GM12873 (cell line): ENCODE measurements at regions not wholly inside any gene's neighbourhood (a gene's known extent, or its start where the extent isn't known, plus 50 kb on each side); places are given as distances from the start of the nearest gene placed in this dataset.

Source experiments
- TF ChIP-seq, protein P1 (sequence below): IDR thresholded peaks from 2 replicates; pipeline ENCODE4 v1.5.1; 2012; ENCODE audit warnings: low read depth, mild to moderate bottlenecking, moderate library complexity, low read length, control low read depth; ENCODE audit not compliant: insufficient read depth; ENCODE audit errors: missing control alignments

GRCh38 chr11:37699644-37700043 lies 1101.6 kb upstream of the RAG2 start:
- TF ChIP-seq, protein P1, sequence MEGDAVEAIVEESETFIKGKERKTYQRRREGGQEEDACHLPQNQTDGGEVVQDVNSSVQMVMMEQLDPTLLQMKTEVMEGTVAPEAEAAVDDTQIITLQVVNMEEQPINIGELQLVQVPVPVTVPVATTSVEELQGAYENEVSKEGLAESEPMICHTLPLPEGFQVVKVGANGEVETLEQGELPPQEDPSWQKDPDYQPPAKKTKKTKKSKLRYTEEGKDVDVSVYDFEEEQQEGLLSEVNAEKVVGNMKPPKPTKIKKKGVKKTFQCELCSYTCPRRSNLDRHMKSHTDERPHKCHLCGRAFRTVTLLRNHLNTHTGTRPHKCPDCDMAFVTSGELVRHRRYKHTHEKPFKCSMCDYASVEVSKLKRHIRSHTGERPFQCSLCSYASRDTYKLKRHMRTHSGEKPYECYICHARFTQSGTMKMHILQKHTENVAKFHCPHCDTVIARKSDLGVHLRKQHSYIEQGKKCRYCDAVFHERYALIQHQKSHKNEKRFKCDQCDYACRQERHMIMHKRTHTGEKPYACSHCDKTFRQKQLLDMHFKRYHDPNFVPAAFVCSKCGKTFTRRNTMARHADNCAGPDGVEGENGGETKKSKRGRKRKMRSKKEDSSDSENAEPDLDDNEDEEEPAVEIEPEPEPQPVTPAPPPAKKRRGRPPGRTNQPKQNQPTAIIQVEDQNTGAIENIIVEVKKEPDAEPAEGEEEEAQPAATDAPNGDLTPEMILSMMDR: no peak

DNA sequence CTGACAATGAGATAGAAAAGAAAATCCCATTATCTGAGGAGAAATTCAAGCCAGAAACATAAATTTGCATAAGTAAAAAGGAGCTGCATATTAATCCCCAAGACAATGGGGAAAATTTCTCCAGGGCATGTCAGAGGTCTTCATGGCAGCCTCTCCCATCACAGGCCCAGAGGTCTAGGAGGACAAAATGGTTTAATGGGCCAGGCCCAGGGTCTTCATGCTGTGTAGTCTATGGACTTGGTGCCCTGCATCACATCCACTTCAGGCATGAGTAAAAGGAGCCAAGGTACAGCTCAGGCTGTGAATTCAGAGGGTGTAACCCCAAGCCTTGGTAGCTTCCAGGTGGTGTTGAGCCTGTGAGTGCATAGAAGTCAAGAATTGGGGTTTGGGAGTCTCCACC lies 1097.2 kb upstream of the RAG2 start:
- TF ChIP-seq, protein P1: no peak

- TF ChIP-seq, protein P1: no peak
These were observed 1091.9 kb upstream of the RAG2 start for GRCh38 chr11:37689951-37690350.

DNA sequence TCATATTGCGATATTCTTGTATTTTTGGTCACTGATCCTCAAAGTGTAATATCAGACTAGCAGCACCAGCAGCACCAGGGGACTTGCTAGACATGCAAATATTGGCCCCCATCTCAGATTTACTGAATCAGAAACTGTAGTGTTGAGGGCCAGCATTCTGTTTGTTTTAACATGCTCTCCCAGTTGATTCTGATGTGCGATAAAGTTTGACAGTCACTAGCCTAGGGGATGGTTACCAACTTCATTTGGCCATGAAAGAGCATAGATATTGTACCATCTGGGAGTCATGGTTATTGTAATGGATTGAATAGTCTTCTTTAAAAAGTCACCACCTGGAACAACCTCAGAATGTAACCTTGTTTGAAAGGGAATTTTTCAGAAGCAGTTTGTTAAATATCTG lies 1090.4 kb upstream of the RAG2 start:
- TF ChIP-seq, protein P1: no peak

DNA sequence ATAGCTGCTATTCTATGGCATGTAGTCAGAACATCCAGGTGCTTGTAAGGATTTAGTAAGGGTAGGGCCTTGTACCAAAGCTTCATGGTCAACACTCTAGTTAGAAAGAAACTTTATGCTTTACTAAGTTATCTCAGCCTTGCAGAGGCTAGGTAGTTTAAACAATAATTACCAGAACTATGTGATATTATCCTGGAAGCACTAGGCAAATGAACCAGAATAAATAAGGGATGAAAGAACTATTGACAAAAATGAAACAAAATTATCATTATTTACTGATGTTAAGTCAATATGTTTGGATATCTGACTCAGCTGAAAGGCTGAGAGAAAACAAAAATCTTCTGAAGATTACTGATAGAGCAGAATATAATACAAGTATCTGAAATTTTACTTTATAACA lies 1089.1 kb upstream of the RAG2 start:
- TF ChIP-seq, protein P1: no peak

GRCh38 chr11:37671321-37671720 lies 1073.3 kb upstream of the RAG2 start:
- TF ChIP-seq, protein P1: no peak

GRCh38 chr11:37666960-37667359 lies 1068.9 kb upstream of the RAG2 start:
- TF ChIP-seq, protein P1: no peak
